H1 (cell line): ENCODE measurements at regions not wholly inside any gene's neighbourhood (a gene's known extent, or its start where the extent isn't known, plus 50 kb on each side); places are given as distances from the start of the nearest gene placed in this dataset.

ENCODE experiments used
- CTCF ChIA-PET: fragments of 300-600 bp; sonication (Branson Sonifier 250); formaldehyde crosslinking; loops from one replicate; lab custom pipeline; 2021; ENCODE audit not compliant: partially characterized antibody; lab: Charles Lee
- POLR2A ChIA-PET: fragments of 300-600 bp; sonication (Branson Sonifier 250); formaldehyde crosslinking; loops from one replicate; lab custom pipeline; 2021; ENCODE audit warnings: inconsistent platforms; ENCODE audit not compliant: partially characterized antibody; lab: Charles Lee
- DNase-seq, 2 experiments: peaks; one replicate each; pipeline versions ENCODE4 v3.0.0 to v3.0.0-alpha.2; 2010 to 2022; ENCODE audit warnings: low spot score in 2 of 2, low read depth in 1 of 2, mixed read lengths in 1 of 2
- FAIRE-seq: peaks from 2 replicates; lab custom pipeline; 2011; peaks lifted over from hg19 to GRCh38; lab: Jason Lieb, UNC
- H2AFZ ChIP-seq: 2 replicates; pipeline ENCODE4 v1.8.1; 2012; ENCODE audit warnings: low read length, inconsistent platforms
- H2AK5ac ChIP-seq: 2 replicates; pipeline ENCODE4 v1.6.1; 2013; ENCODE audit warnings: low read depth, low read length
- H2BK120ac ChIP-seq: replicated peaks from 2 replicates; pipeline ENCODE3; 2013; ENCODE audit warnings: low read depth, low read length, inconsistent platforms
- H2BK12ac ChIP-seq: 2 replicates; pipeline ENCODE4 v1.6.1; 2013; ENCODE audit warnings: low read depth, low read length
- H2BK15ac ChIP-seq: 2 replicates; pipeline ENCODE4 v1.6.1; 2013; ENCODE audit warnings: low read length
- H2BK20ac ChIP-seq: 2 replicates; pipeline ENCODE4 v1.6.1; 2013; ENCODE audit warnings: low read length
- H2BK5ac ChIP-seq: 2 replicates; pipeline ENCODE4 v1.6.1; 2013; ENCODE audit warnings: low read depth, low read length
- H3K14ac ChIP-seq: 2 replicates; pipeline ENCODE4 v1.6.1; 2013; ENCODE audit warnings: inconsistent platforms; ENCODE audit not compliant: insufficient read length
- H3K18ac ChIP-seq: 2 replicates; pipeline ENCODE4 v1.6.1; 2013; ENCODE audit warnings: low read length; ENCODE audit errors: extremely low read depth
- H3K23ac ChIP-seq: 2 replicates; pipeline ENCODE4 v1.6.1; 2013; ENCODE audit warnings: inconsistent platforms; ENCODE audit not compliant: insufficient read length
- H3K23me2 ChIP-seq: 2 replicates; pipeline ENCODE4 v1.6.1; 2013; ENCODE audit warnings: low read depth, low read length
- H3K27ac ChIP-seq: 2 replicates; pipeline ENCODE4 v1.6.1; 2011; ENCODE audit warnings: low read depth, low read length, inconsistent platforms
- H3K27me3 ChIP-seq, 4 experiments: replicated peaks in 1 of 4; 1 replicate in 1 of 4; 2 replicates in 3 of 4; pipeline versions ENCODE4 v1.6.1 to v1.8.1; 2011 to 2013; ENCODE audit warnings: low read length in 3 of 4, mild to moderate bottlenecking in 3 of 4, inconsistent platforms in 2 of 4, mixed read lengths in 2 of 4, moderate library complexity in 1 of 4; ENCODE audit not compliant: control insufficient read depth in 3 of 4, insufficient read depth in 3 of 4; ENCODE audit errors: extremely low read depth in 1 of 4
- H3K36me3 ChIP-seq, 4 experiments: 2 replicates each; pipeline versions ENCODE4 v1.6.1 to v1.8.1; 2011 to 2013; ENCODE audit warnings: mild to moderate bottlenecking in 4 of 4, low read length in 3 of 4, moderate library complexity in 2 of 4, control low read depth in 1 of 4, inconsistent platforms in 1 of 4; ENCODE audit not compliant: insufficient read depth in 4 of 4, control insufficient read depth in 2 of 4
- H3K4ac ChIP-seq: replicated peaks from 2 replicates; pipeline ENCODE3; 2013; ENCODE audit warnings: low read length, low read depth, mixed read lengths, inconsistent platforms; ENCODE audit not compliant: insufficient read length
- H3K4me1 ChIP-seq, 4 experiments: replicated peaks in 1 of 4; 1 replicate in 1 of 4; 2 replicates in 3 of 4; pipeline versions ENCODE4 v1.6.1 to v1.8.1; 2011 to 2013; ENCODE audit warnings: low read length in 3 of 4, inconsistent platforms in 2 of 4, mixed read lengths in 1 of 4; ENCODE audit not compliant: insufficient read depth in 4 of 4, control insufficient read depth in 3 of 4
- H3K4me2 ChIP-seq, 2 experiments: 2 replicates each; pipeline versions ENCODE4 v1.6.1 to v1.8.1; 2011 to 2013; ENCODE audit warnings: low read depth in 2 of 2, low read length in 2 of 2, control low read depth in 1 of 2, inconsistent platforms in 1 of 2, mild to moderate bottlenecking in 1 of 2; ENCODE audit not compliant: insufficient read depth in 1 of 2
- H3K4me3 ChIP-seq, 4 experiments: fragments of 200-600, 300-600 bp in 1 of 4; sonication (generic), shearing (Covaris generic), sonication (Bioruptor Twin) in 1 of 4; 2 replicates each; pipeline versions ENCODE4 v1.5.1 to v1.8.1; 2011 to 2016; ENCODE audit warnings: low read length in 4 of 4, low read depth in 3 of 4, control low read depth in 2 of 4, inconsistent platforms in 2 of 4, mild to moderate bottlenecking in 2 of 4, mixed read lengths in 1 of 4, moderate library complexity in 1 of 4; ENCODE audit not compliant: insufficient read depth in 2 of 4; ENCODE audit errors: extremely low read depth in 1 of 4
- H3K56ac ChIP-seq: replicated peaks from 2 replicates; pipeline ENCODE3; 2013; ENCODE audit warnings: low read depth, mild to moderate bottlenecking, mixed read lengths, low read length, inconsistent platforms; ENCODE audit not compliant: insufficient read length
- H3K79me1 ChIP-seq: 2 replicates; pipeline ENCODE4 v1.6.1; 2013; ENCODE audit warnings: low read depth, low read length, control low read depth
- H3K79me2 ChIP-seq, 2 experiments: 2 replicates each; pipeline versions ENCODE4 v1.6.1 to v1.8.1; 2012 to 2013; ENCODE audit warnings: low read length in 2 of 2, mild to moderate bottlenecking in 2 of 2, inconsistent platforms in 1 of 2; ENCODE audit not compliant: insufficient read depth in 2 of 2, control insufficient read depth in 1 of 2
- H3K9ac ChIP-seq, 4 experiments: replicated peaks in 1 of 4; 1 replicate in 1 of 4; 2 replicates in 3 of 4; pipeline versions ENCODE4 v1.6.1 to v1.8.1; 2011 to 2013; ENCODE audit warnings: low read depth in 3 of 4, low read length in 3 of 4, control low read depth in 2 of 4, mild to moderate bottlenecking in 2 of 4, moderate library complexity in 2 of 4, inconsistent platforms in 1 of 4; ENCODE audit errors: extremely low read depth in 1 of 4
- H3K9me3 ChIP-seq, 2 experiments: 2 replicates each; pipeline versions ENCODE4 v1.6.1 to v1.8.1; 2012 to 2013; ENCODE audit warnings: mild to moderate bottlenecking in 2 of 2, moderate library complexity in 2 of 2, control low read depth in 1 of 2, inconsistent platforms in 1 of 2, low read depth in 1 of 2, low read length in 1 of 2, mixed read lengths in 1 of 2; ENCODE audit not compliant: insufficient read depth in 2 of 2
- H4K20me1 ChIP-seq, 2 experiments: replicated peaks in 1 of 2; 2 replicates each; pipeline versions ENCODE3 to v1.8.1; 2011 to 2013; ENCODE audit warnings: inconsistent platforms in 2 of 2, low read length in 2 of 2, mild to moderate bottlenecking in 1 of 2; ENCODE audit not compliant: insufficient read depth in 2 of 2, control insufficient read depth in 1 of 2
- H4K5ac ChIP-seq: 2 replicates; pipeline ENCODE4 v1.6.1; 2013; ENCODE audit warnings: low read length, low read depth, mixed read lengths, inconsistent platforms; ENCODE audit not compliant: insufficient read length
- H4K8ac ChIP-seq: 2 replicates; pipeline ENCODE4 v1.8.0; 2013; ENCODE audit warnings: mild to moderate bottlenecking, moderate library complexity, low read length, inconsistent platforms; ENCODE audit not compliant: insufficient read depth; ENCODE audit errors: extremely low read depth
- H4K91ac ChIP-seq: replicated peaks from 2 replicates; pipeline ENCODE3; 2013; ENCODE audit warnings: low read length, mixed read lengths, inconsistent platforms; ENCODE audit not compliant: insufficient read length
- ASH2L ChIP-seq: fragments of 200-600, 300-600 bp; sonication (generic); IDR thresholded peaks from one replicate; pipeline ENCODE4 v1.7.1; 2017; ENCODE audit warnings: low read length
- BACH1 ChIP-seq: IDR thresholded peaks from 2 replicates; pipeline ENCODE4 v1.6.1; 2012; ENCODE audit warnings: low read length, improper control_type of control experiment
- BRCA1 ChIP-seq: IDR thresholded peaks from 2 replicates; pipeline ENCODE4 v1.6.1; 2012; ENCODE audit warnings: low read depth, low read length, improper control_type of control experiment
- EZH2 ChIP-seq: fragments of 200-600 bp; sonication (generic); IDR thresholded peaks from 2 replicates; pipeline ENCODE4 v1.7.1; 2012; ENCODE audit warnings: low read depth, mild to moderate bottlenecking, moderate library complexity, low read length, inconsistent platforms; ENCODE audit not compliant: severe bottlenecking
- FOSL1 ChIP-seq: IDR thresholded peaks from 2 replicates; pipeline ENCODE4 v1.6.1; 2011; ENCODE audit warnings: mild to moderate bottlenecking, low read depth, low read length, moderate library complexity; ENCODE audit not compliant: insufficient read depth
- GTF2F1 ChIP-seq: IDR thresholded peaks from 2 replicates; pipeline ENCODE4 v1.6.1; 2012; ENCODE audit warnings: low read depth, low read length, improper control_type of control experiment, borderline replicate concordance
- KDM4A ChIP-seq: IDR thresholded peaks from one replicate; pipeline ENCODE4 v1.7.1; 2012; ENCODE audit warnings: low read depth, mild to moderate bottlenecking, moderate library complexity, low read length, inconsistent platforms; ENCODE audit not compliant: severe bottlenecking
- NANOG ChIP-seq: IDR thresholded peaks from 2 replicates; pipeline ENCODE4 v1.6.1; 2011; ENCODE audit warnings: low read length, low read depth, mild to moderate bottlenecking, inconsistent platforms; ENCODE audit not compliant: insufficient read depth, poor library complexity, severe bottlenecking
- RAD21 ChIP-seq, 2 experiments: IDR thresholded peaks in 1 of 2; conservative IDR thresholded peaks in 1 of 2; 2 replicates each; pipeline ENCODE4 v1.6.1; 2011; ENCODE audit warnings: low read depth in 2 of 2, low read length in 2 of 2, improper control_type of control experiment in 1 of 2, inconsistent platforms in 1 of 2, mild to moderate bottlenecking in 1 of 2, moderate library complexity in 1 of 2
- RBBP5 ChIP-seq: IDR thresholded peaks from 2 replicates; pipeline ENCODE4 v1.7.1; 2012; ENCODE audit warnings: low read depth, mild to moderate bottlenecking, inconsistent platforms, low read length, moderate library complexity, borderline replicate concordance
- TAF1 ChIP-seq: IDR thresholded peaks from 2 replicates; pipeline ENCODE4 v1.6.1; 2011; ENCODE audit warnings: mild to moderate bottlenecking, low read depth, low read length
- TAF7 ChIP-seq: optimal IDR thresholded peaks from 2 replicates; pipeline ENCODE3; 2011; ENCODE audit warnings: low read depth, mild to moderate bottlenecking, inconsistent platforms, low read length, moderate library complexity, borderline replicate concordance
- TEAD4 ChIP-seq: IDR thresholded peaks from 2 replicates; pipeline ENCODE4 v1.6.1; 2012; ENCODE audit warnings: low read depth, low read length, inconsistent platforms, mixed read lengths
- WGBS, 2 experiments: shearing (Covaris generic) in 1 of 2; methylation state at CpG; one replicate each; pipeline versions ENCODE4 v1.1.6 to v1.1.7; 2013 to 2015; ENCODE audit warnings: low lambda C conversion rate in 2 of 2, mixed read lengths in 2 of 2, inconsistent platforms in 1 of 2, low coverage in 1 of 2, missing lambda C conversion rate in 1 of 2; ENCODE audit not compliant: insufficient replicate concordance in 2 of 2, insufficient coverage in 1 of 2, insufficient read length in 1 of 2; ENCODE audit errors: extremely low coverage in 1 of 2, missing lambda C conversion rate in 1 of 2; 5-methylcytosine and 5-hydroxymethylcytosine counted together
- TF ChIP-seq, protein P1 (sequence below): IDR thresholded peaks from 2 replicates; pipeline ENCODE4 v1.6.1; 2012; ENCODE audit warnings: inconsistent platforms

DNA sequence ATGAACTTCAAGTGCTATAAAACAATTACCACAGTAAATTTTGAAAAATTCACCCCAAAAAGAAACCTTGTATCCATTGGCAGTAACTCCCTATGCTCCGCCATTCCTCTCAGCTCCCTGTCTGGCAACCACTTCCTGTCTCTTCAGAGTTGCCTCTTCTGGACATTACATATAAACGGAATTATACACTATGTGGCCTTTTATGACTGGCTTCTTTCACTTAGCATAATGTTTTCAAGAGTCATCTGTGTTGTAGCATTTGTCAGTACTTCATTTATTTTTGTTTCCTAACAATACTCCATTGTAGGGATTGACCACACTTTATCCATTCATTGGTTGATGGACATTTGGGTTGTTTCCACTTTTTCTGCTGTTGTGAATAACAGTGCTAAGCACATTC, 50.1 kb downstream of the CEP43 start:
- no peak overlapping the region for H3K4me2 ChIP-seq
- H2BK5ac ChIP-seq, result no peak overlapping the region
- H2BK120ac ChIP-seq, result no peak overlapping the region
- H3K14ac ChIP-seq, result no peak overlapping the region
- H3K56ac ChIP-seq, result no peak overlapping the region
- H3K9me3 ChIP-seq, result no peaks in the 10 kb centered on the region
- H3K79me1 ChIP-seq, result no peaks in the 10 kb centered on the region
- no peaks in the 10 kb centered on the region for H4K20me1 ChIP-seq
- no peak overlapping the region for H2BK15ac ChIP-seq
- POLR2A ChIA-PET, result no interaction called here
- 81% methylated on average over 2 of the region's 2 CpGs; no CpG with 5 or more reads in 1 of the 2 experiments for WGBS, 2 experiments
- no peaks in the 10 kb centered on the region for H3K36me3 ChIP-seq
- CTCF ChIA-PET, result interaction anchor here (1.2 kb wide), 1 partner anchor 303 kb away, joined by 4 read pairs; no protein-coding TSS in a partner anchor
- H4K91ac ChIP-seq, result no peak overlapping the region
- H4K5ac ChIP-seq, result no peak overlapping the region
- no peak overlapping the region for H2BK20ac ChIP-seq
- H3K79me2 ChIP-seq, result no peaks in the 10 kb centered on the region
- DNase-seq, result no peak
- no peaks in the 10 kb centered on the region for H3K23me2 ChIP-seq
- no peak overlapping the region for H3K9ac ChIP-seq
- no peak overlapping the region for H3K23ac ChIP-seq
- H3K27me3 ChIP-seq, result no peaks in the 10 kb centered on the region
- H3K4me1 ChIP-seq, result no peaks in the 10 kb centered on the region
- no peak for FAIRE-seq
- H2AFZ ChIP-seq, result no peak overlapping the region
- H3K4me3 ChIP-seq, result no peak overlapping the region
- no peak overlapping the region for H3K27ac ChIP-seq
- H4K8ac ChIP-seq, result no peak overlapping the region
- no peak overlapping the region for H2AK5ac ChIP-seq
- no peak overlapping the region for H2BK12ac ChIP-seq
- no peak overlapping the region for H3K4ac ChIP-seq
- no peak overlapping the region for H3K18ac ChIP-seq
- no peak for TF ChIP-seq NANOG
- TF ChIP-seq ASH2L, result no peak
- TF ChIP-seq TAF1, result no peak
- no peak for TF ChIP-seq BACH1
- TF ChIP-seq, protein P1, sequence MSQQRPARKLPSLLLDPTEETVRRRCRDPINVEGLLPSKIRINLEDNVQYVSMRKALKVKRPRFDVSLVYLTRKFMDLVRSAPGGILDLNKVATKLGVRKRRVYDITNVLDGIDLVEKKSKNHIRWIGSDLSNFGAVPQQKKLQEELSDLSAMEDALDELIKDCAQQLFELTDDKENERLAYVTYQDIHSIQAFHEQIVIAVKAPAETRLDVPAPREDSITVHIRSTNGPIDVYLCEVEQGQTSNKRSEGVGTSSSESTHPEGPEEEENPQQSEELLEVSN, result no peak
- no peak for TF ChIP-seq TEAD4
- TF ChIP-seq BRCA1, result no peak
- TF ChIP-seq GTF2F1, result no peak
- no peak for TF ChIP-seq KDM4A
- TF ChIP-seq TAF7, result no peak
- TF ChIP-seq FOSL1, result no peak
- no peak for TF ChIP-seq RBBP5
- no peak for TF ChIP-seq EZH2
- TF ChIP-seq RAD21 (IDR thresholded peaks at IDR 0.05 in 1 of 2, conservative IDR thresholded peaks at IDR 0.05 in 1 of 2; ENCODE audit: low read depth in 2 of 2, low read length in 2 of 2), result no peak
